ENCODE measurements at regions not wholly inside any gene's neighbourhood (a gene's known extent, or its start where the extent isn't known, plus 50 kb on each side); places are given as distances from the start of the nearest gene placed in this dataset.

DNA sequence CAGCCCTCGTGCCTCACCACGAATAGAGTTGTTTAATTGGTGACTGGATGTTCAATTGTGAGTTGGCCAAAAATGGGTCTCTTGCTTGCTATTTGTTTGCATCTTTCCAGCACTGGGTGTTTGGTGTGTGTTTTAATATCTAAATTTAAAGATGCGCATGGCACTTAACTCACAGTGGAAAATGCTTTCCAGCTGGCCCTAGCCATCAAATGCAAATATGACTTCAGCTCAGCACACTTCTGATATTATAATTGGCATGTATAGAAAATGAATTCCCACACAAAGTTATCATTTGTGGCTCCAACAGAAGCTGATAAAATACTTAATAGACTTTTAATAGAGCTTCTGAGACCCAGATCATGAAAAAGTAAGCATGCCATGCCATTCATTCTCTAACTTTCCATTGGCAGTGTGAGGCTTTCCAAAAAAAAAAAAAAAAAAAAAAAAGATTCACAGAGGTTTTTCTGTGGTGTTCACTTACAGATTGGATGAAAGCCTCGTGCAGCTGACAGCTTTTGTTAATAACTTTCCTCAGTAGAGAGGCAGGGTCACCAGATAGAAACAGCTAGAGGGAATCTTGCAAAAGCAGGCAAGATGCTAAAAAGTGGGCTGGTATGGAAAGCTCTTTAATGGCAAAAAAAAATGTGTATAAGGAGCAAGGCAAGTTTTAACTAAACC is 425.2 kb downstream of the GALC start:
- peaks cover 8% of the 10 kb centered on the region for H3K36me3 Mint-ChIP-seq (ENCODE audit: low read depth)
- 92 to 100% methylated on average over 3 to 4 of the region's 4 CpGs for WGBS, 2 experiments (ENCODE audit: insufficient coverage in 1 of 2, insufficient read length in 1 of 2)
- H3K27me3 ChIP-seq (ENCODE audit: control insufficient read depth, insufficient read depth, low read length, poor library complexity, severe bottlenecking): no peaks in the 10 kb centered on the region
- H3K27ac ChIP-seq (ENCODE audit: low read depth, low read length): no peak overlapping the region
- peaks cover 23% of the 10 kb centered on the region for H3K9me3 Mint-ChIP-seq
- H3K9me3 ChIP-seq (ENCODE audit: control insufficient read depth, low read length): peaks cover 22% of the 10 kb centered on the region
- H3K27me3 Mint-ChIP-seq (ENCODE audit: insufficient read depth): no peaks in the 10 kb centered on the region
- no peaks in the 10 kb centered on the region for H3K36me3 ChIP-seq (ENCODE audit: control insufficient read depth, insufficient read depth, low read length)
- no peak overlapping the region for H3K4me3 Mint-ChIP-seq
- H3K4me1 Mint-ChIP-seq: peaks cover 10% of the 10 kb centered on the region
- H3K9ac ChIP-seq (ENCODE audit: extremely low read depth, low read length, poor library complexity, severe bottlenecking): no peak overlapping the region
- no peak overlapping the region for H3K4me3 ChIP-seq (ENCODE audit: low read length)
- H3K4me1 ChIP-seq (ENCODE audit: control insufficient read depth, insufficient read depth, low read length): no peaks in the 10 kb centered on the region
- TF ChIP-seq, protein P1, sequence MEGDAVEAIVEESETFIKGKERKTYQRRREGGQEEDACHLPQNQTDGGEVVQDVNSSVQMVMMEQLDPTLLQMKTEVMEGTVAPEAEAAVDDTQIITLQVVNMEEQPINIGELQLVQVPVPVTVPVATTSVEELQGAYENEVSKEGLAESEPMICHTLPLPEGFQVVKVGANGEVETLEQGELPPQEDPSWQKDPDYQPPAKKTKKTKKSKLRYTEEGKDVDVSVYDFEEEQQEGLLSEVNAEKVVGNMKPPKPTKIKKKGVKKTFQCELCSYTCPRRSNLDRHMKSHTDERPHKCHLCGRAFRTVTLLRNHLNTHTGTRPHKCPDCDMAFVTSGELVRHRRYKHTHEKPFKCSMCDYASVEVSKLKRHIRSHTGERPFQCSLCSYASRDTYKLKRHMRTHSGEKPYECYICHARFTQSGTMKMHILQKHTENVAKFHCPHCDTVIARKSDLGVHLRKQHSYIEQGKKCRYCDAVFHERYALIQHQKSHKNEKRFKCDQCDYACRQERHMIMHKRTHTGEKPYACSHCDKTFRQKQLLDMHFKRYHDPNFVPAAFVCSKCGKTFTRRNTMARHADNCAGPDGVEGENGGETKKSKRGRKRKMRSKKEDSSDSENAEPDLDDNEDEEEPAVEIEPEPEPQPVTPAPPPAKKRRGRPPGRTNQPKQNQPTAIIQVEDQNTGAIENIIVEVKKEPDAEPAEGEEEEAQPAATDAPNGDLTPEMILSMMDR (conservative IDR thresholded peaks at IDR 0.05): no peak
- H3K27ac Mint-ChIP-seq: no peak overlapping the region
- DNase-seq: no peak

DNA sequence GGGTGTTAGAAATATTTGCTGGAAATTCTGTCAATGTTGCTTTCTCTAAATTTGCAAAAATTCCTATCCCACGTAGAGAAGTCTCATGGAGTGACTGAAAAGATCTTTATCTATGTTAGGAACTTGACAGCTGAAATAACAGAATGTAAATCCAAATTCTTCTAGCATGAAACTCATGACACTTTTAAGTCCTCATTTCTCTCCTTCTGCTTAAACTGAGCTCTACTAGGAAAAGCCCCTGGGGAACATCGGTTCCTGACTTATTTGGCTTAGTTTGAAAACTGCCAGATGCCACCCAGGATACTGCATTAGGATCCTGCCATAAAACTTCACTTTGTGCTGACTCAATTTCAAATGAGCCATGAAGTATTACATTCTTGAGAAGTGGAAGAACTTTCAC is 426.0 kb downstream of the GALC start:
- Histone ChIP-seq H3K4me1 (ENCODE audit: control insufficient read depth, insufficient read depth, low read length) (no peaks in the 10 kb centered on the region), H3K9ac (ENCODE audit: extremely low read depth, low read length, poor library complexity, severe bottlenecking) (no peak overlapping the region), H3K27ac (ENCODE audit: low read depth, low read length) (no peak overlapping the region), H3K36me3 (ENCODE audit: control insufficient read depth, insufficient read depth, low read length) (no peaks in the 10 kb centered on the region), H3K4me3 (ENCODE audit: low read length) (no peak overlapping the region), H3K27me3 (ENCODE audit: control insufficient read depth, insufficient read depth, low read length, poor library complexity, severe bottlenecking) (no peaks in the 10 kb centered on the region), H3K9me3 (ENCODE audit: control insufficient read depth, low read length) (peaks cover 29% of the 10 kb centered on the region)
- Mint-ChIP-seq H3K4me3 (no peak overlapping the region), H3K27me3 (ENCODE audit: insufficient read depth) (no peaks in the 10 kb centered on the region), H3K4me1 (peaks cover 10% of the 10 kb centered on the region), H3K27ac (no peak overlapping the region), H3K9me3 (peaks cover 29% of the 10 kb centered on the region), H3K36me3 (ENCODE audit: low read depth) (peaks cover 8% of the 10 kb centered on the region)
- WGBS, 2 experiments (ENCODE audit: insufficient coverage in 1 of 2, insufficient read length in 1 of 2): 20 to 52% methylated on average over 1 to 2 of the region's 2 CpGs
- TF ChIP-seq, protein P1 (conservative IDR thresholded peaks at IDR 0.05): no peak
- peak; percentile 45 for DNase-seq

DNA sequence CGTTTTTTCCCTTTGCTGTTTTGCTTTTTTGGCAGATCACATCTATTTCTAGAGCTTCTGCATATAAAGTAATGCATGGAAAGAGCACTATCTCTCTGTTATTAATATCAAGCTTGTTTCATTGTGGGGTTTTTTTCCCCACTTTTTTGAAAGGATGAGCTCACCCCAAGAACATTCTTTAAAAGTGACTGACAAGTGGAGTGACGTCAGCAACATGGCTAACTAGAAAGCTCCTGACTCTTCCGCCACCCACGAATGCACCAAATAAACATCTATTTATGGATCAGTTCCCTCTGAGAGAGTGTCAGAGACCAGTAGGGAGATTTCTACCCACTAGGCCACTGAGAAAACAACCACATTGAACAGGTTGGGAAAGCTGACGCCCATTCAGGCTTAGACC is 445.4 kb downstream of the GALC start:
- Mint-ChIP-seq H3K4me3 (no peak overlapping the region), H3K9me3 (peaks cover 12% of the 10 kb centered on the region), H3K27me3 (ENCODE audit: insufficient read depth) (no peaks in the 10 kb centered on the region), H3K4me1 (no peaks in the 10 kb centered on the region), H3K36me3 (ENCODE audit: low read depth) (no peaks in the 10 kb centered on the region), H3K27ac (no peak overlapping the region)
- no peak overlapping the region for H3K27ac ChIP-seq (ENCODE audit: low read depth, low read length)
- no peak for DNase-seq
- TF ChIP-seq, protein P1 (conservative IDR thresholded peaks at IDR 0.05): no peak
- no peaks in the 10 kb centered on the region for H3K36me3 ChIP-seq (ENCODE audit: control insufficient read depth, insufficient read depth, low read length)
- 93 to 100% methylated on average over 1 to 5 of the region's 5 CpGs for WGBS, 2 experiments (ENCODE audit: insufficient coverage in 1 of 2, insufficient read length in 1 of 2)
- no peaks in the 10 kb centered on the region for H3K4me1 ChIP-seq (ENCODE audit: control insufficient read depth, insufficient read depth, low read length)
- no peak overlapping the region for H3K9ac ChIP-seq (ENCODE audit: extremely low read depth, low read length, poor library complexity, severe bottlenecking)
- no peaks in the 10 kb centered on the region for H3K9me3 ChIP-seq (ENCODE audit: control insufficient read depth, low read length)
- no peaks in the 10 kb centered on the region for H3K27me3 ChIP-seq (ENCODE audit: control insufficient read depth, insufficient read depth, low read length, poor library complexity, severe bottlenecking)
- no peak overlapping the region for H3K4me3 ChIP-seq (ENCODE audit: low read length)

All from endodermal cell (in vitro differentiated cells).